ENCODE measurements at regions not wholly inside any gene's neighbourhood (a gene's known extent, or its start where the extent isn't known, plus 50 kb on each side); places are given as distances from the start of the nearest gene placed in this dataset.

DNA sequence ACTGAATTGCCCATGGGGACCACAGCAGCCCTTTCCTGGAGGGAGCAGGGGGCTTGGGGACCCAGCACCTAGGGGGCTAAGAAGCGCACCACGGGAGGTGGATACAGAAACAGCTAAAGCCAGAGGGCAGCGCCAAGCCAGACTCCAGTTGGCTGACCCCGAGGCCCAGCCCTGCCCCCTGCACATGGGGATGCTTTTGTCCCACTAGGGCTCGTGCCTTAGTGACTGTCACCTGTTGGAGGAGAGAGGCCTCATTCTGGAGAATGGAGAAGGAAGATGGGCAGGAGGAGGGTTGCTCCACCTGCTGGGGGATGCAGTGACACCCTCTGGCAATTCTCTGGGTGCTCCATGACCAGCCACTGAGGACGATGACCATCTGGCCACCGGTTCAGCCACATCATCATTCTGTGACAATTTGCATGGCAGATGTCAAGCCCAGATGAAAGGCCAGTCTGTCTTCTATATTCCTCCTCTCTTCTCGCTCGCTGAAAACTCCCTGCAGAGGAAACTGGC, 167.8 kb upstream of the TLE3 start:
- no peak overlapping the region for H2BK5ac ChIP-seq (ENCODE audit: insufficient read length, low read length)
- no peak overlapping the region for H3T11ph ChIP-seq (ENCODE audit: low read length)
- H2AK5ac ChIP-seq (ENCODE audit: insufficient read length, low read length), result no peak overlapping the region
- H3K14ac ChIP-seq (ENCODE audit: insufficient read depth, low read length), result no peak overlapping the region; the same call in 1 of the 2 replicates
- no CpG with 5 or more reads among the region's 9 CpGs for WGBS (ENCODE audit: extremely low coverage, insufficient read length, low lambda C conversion rate)
- TF ChIP-seq, protein P1, sequence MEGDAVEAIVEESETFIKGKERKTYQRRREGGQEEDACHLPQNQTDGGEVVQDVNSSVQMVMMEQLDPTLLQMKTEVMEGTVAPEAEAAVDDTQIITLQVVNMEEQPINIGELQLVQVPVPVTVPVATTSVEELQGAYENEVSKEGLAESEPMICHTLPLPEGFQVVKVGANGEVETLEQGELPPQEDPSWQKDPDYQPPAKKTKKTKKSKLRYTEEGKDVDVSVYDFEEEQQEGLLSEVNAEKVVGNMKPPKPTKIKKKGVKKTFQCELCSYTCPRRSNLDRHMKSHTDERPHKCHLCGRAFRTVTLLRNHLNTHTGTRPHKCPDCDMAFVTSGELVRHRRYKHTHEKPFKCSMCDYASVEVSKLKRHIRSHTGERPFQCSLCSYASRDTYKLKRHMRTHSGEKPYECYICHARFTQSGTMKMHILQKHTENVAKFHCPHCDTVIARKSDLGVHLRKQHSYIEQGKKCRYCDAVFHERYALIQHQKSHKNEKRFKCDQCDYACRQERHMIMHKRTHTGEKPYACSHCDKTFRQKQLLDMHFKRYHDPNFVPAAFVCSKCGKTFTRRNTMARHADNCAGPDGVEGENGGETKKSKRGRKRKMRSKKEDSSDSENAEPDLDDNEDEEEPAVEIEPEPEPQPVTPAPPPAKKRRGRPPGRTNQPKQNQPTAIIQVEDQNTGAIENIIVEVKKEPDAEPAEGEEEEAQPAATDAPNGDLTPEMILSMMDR (conservative IDR thresholded peaks at IDR 0.05), result no peak; the same call in 2 of the 3 replicates
- no peak overlapping the region for H2BK120ac ChIP-seq (ENCODE audit: low read depth, low read length, poor library complexity, severe bottlenecking)
- no peaks in the 10 kb centered on the region for H3K9me3 Mint-ChIP-seq
- H3K4me2 ChIP-seq (ENCODE audit: insufficient read depth, insufficient read length, low read length), result no peak overlapping the region
- H3K4ac ChIP-seq (ENCODE audit: low read depth, low read length), result no peak overlapping the region
- no peak overlapping the region for H3K56ac ChIP-seq (ENCODE audit: insufficient read length, low read depth, low read length)
- H3K23ac ChIP-seq (ENCODE audit: insufficient read length, low read depth, low read length), result no peak overlapping the region
- H3K27me3 Mint-ChIP-seq (ENCODE audit: low read depth), result peaks cover 35% of the 10 kb centered on the region
- no peak overlapping the region for H3K27ac Mint-ChIP-seq
- H3K4me1 ChIP-seq (ENCODE audit: insufficient read depth, low read length), result no peaks in the 10 kb centered on the region; the same call in 1 of the 2 replicates
- H2BK20ac ChIP-seq (ENCODE audit: low read depth, low read length, poor library complexity, severe bottlenecking), result no peak overlapping the region
- H2BK12ac ChIP-seq (ENCODE audit: insufficient read length, low read depth, low read length), result no peak overlapping the region
- H4K91ac ChIP-seq (ENCODE audit: insufficient read length, low read depth, low read length), result no peak overlapping the region
- H3K18ac ChIP-seq (ENCODE audit: insufficient read length, low read depth, low read length), result no peak overlapping the region
- H3K9ac ChIP-seq (ENCODE audit: extremely low read depth, insufficient read length, low read length), result no peak overlapping the region
- H3K23me2 ChIP-seq (ENCODE audit: insufficient read length, low read depth, low read length, poor library complexity, severe bottlenecking), result no peaks in the 10 kb centered on the region
- H2BK15ac ChIP-seq (ENCODE audit: low read depth, low read length), result no peak overlapping the region
- H3K79me1 ChIP-seq (ENCODE audit: insufficient read depth, low read depth, low read length, poor library complexity, severe bottlenecking), result no peaks in the 10 kb centered on the region
- no peak overlapping the region for H3K4me3 Mint-ChIP-seq
- peaks cover 29 to 34% of the 10 kb centered on the region in 2 experiments for H3K4me1 Mint-ChIP-seq
- H3K79me2 ChIP-seq (ENCODE audit: insufficient read depth, low read length), result no peaks in the 10 kb centered on the region
- H4K20me1 ChIP-seq (ENCODE audit: control insufficient read depth, insufficient read depth, insufficient read length), result no peaks in the 10 kb centered on the region
- no peaks in the 10 kb centered on the region for H3K27me3 ChIP-seq (ENCODE audit: insufficient read depth, low read length)
- H3K36me3 Mint-ChIP-seq (ENCODE audit: insufficient read depth in 1 of 3, low read depth in 3 of 3), result no peaks in the 10 kb centered on the region
- H2AFZ ChIP-seq (ENCODE audit: low read length), result no peak overlapping the region
- no peaks in the 10 kb centered on the region for H3K9me3 ChIP-seq (ENCODE audit: control insufficient read depth, low read depth, low read length)
- H3K27ac ChIP-seq (ENCODE audit: insufficient read length, low read depth, low read length), result no peak overlapping the region
- H4K5ac ChIP-seq (ENCODE audit: insufficient read length, low read depth, low read length), result no peak overlapping the region
- DNase-seq, result no peak
- H4K8ac ChIP-seq (replicated peaks; ENCODE audit: insufficient read length, low read depth, low read length), result no peak overlapping the region
